22Rv1 (cell line): ENCODE measurements at regions not wholly inside any gene's neighbourhood (a gene's known extent, or its start where the extent isn't known, plus 50 kb on each side); places are given as distances from the start of the nearest gene placed in this dataset.
A peak's percentile ranks its signal among the peaks of the same experiment; 100 is the strongest.

ENCODE experiments used
- H3K27ac ChIP-seq: fragments of 450-650 bp; 2 replicates; pipeline ENCODE4 v1.5.1; 2017
- CTCF ChIP-seq: fragments of 450-650 bp; IDR thresholded peaks from 2 replicates; pipeline ENCODE4 v1.5.1; 2017; ENCODE audit warnings: mild to moderate bottlenecking
- ZFX ChIP-seq: fragments of 450-650 bp; IDR thresholded peaks from 2 replicates; pipeline ENCODE4 v1.6.1; 2017; ENCODE audit warnings: antibody characterized with exemption, borderline replicate concordance

- TF ChIP-seq ZFX: no peak
- no peak overlapping the region for H3K27ac ChIP-seq
Observed at GRCh38 chr18:65990944-65991708, 240.3 kb downstream of the CDH7 start.

GRCh38 chr18:65990174-65990690 is 239.4 kb downstream of the CDH7 start:
- no peak overlapping the region for H3K27ac ChIP-seq
- TF ChIP-seq CTCF (no peak), ZFX (no peak)

GRCh38 chr18:65988972-65989371 is 238.2 kb downstream of the CDH7 start:
- no peak for TF ChIP-seq ZFX
- no peak for TF ChIP-seq CTCF
- H3K27ac ChIP-seq: no peak overlapping the region

- no peak for TF ChIP-seq CTCF
- TF ChIP-seq ZFX: no peak
- no peak overlapping the region for H3K27ac ChIP-seq
Observed at GRCh38 chr18:65988386-65988785, 237.6 kb downstream of the CDH7 start.

- peak; percentile 36 for TF ChIP-seq CTCF
- TF ChIP-seq ZFX: no peak
- no peak overlapping the region for H3K27ac ChIP-seq
Observed at GRCh38 chr18:65983750-65984149, 232.9 kb downstream of the CDH7 start.

- TF ChIP-seq CTCF: no peak
- no peak overlapping the region for H3K27ac ChIP-seq
Observed at GRCh38 chr18:65975536-65975935, 224.7 kb downstream of the CDH7 start.

- no peak overlapping the region for H3K27ac ChIP-seq
- no peak for TF ChIP-seq CTCF
Observed at GRCh38 chr18:65974758-65975157, 223.9 kb downstream of the CDH7 start.
